Right atrium auricular region (tissue), 2 donors: ENCODE measurements at regions not wholly inside any gene's neighbourhood (a gene's known extent, or its start where the extent isn't known, plus 50 kb on each side); places are given as distances from the start of the nearest gene placed in this dataset.

Source experiments
- DNase-seq: peaks from one replicate; pipeline ENCODE4 v3.0.0-alpha.2; 2019; ENCODE audit warnings: low spot score
- H3K27ac ChIP-seq, 2 donors: fragments of 200-600 bp; sonication (generic); 1 replicate in 1 of 2; 2 replicates in 1 of 2; pipeline ENCODE4 v1.5.1; 2016 to 2019
- H3K27me3 ChIP-seq, 2 donors: fragments of 200-600 bp; sonication (generic); one replicate each; pipeline versions ENCODE4 v1.5.1 to v1.6.0; 2017 to 2019
- H3K36me3 ChIP-seq: fragments of 200-600 bp; sonication (generic); one replicate; pipeline ENCODE4 v1.5.1; 2016
- H3K4me1 ChIP-seq, 2 donors: fragments of 200-600 bp; sonication (generic); one replicate each; pipeline versions ENCODE4 v1.5.1 to v1.6.0; 2017 to 2019
- H3K4me3 ChIP-seq, 2 donors: fragments of 200-600 bp; sonication (generic); 1 replicate in 1 of 2; 2 replicates in 1 of 2; pipeline ENCODE4 v1.5.1; 2017 to 2019; ENCODE audit warnings: mild to moderate bottlenecking in 1 of 2, moderate library complexity in 1 of 2
- H3K9me3 ChIP-seq, 2 donors: fragments of 200-600 bp; sonication (generic); one replicate each; pipeline ENCODE4 v1.5.1; 2019
- TF ChIP-seq, protein P1 (sequence below), 2 donors: fragments of 200-600 bp; sonication (generic); IDR thresholded peaks; one replicate each; pipeline ENCODE4 v1.5.1; 2019; ENCODE audit warnings: antibody characterized with exemption in 2 of 2

DNA sequence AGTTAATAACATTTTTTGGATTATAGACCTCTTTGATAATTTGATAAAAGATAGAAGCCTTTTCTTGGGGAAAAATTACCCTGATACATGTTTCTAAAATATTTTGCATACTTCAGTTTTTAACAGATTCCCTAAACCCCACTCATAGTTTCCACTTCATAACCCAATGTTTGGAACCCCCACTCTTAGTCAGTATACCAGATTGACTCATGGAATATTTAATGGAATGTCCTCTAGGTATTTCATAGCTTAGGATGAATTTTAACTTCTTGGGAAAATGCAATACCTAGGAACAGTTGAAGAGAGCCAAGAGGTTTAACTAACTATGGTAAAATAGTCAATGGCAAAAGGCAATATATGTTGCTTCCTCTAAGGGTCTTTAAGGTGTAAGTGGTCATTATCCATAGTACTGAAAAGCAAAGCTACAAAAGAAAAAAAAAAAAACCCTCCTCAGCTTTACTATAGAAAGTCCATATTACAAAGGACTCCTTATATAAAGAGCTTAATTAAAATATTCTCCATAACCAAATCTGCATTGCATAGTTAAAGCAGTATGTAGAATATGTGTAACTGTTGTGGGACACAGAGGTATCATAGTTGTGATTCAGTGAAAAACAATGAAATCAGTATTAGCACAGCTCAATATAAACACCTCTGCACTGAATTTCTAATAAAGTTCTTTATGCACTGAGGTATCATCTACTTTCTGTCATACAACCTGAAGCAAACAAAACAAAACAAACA is 159.9 kb downstream of the PCDH7 start:
- no peak for DNase-seq
- H3K27ac ChIP-seq, result no peak overlapping the region
- no peaks in the 10 kb centered on the region for H3K36me3 ChIP-seq
- no peaks in the 10 kb centered on the region for H3K27me3 ChIP-seq
- H3K4me3 ChIP-seq, result no peak overlapping the region
- H3K9me3 ChIP-seq, result no peaks in the 10 kb centered on the region
- TF ChIP-seq, protein P1, sequence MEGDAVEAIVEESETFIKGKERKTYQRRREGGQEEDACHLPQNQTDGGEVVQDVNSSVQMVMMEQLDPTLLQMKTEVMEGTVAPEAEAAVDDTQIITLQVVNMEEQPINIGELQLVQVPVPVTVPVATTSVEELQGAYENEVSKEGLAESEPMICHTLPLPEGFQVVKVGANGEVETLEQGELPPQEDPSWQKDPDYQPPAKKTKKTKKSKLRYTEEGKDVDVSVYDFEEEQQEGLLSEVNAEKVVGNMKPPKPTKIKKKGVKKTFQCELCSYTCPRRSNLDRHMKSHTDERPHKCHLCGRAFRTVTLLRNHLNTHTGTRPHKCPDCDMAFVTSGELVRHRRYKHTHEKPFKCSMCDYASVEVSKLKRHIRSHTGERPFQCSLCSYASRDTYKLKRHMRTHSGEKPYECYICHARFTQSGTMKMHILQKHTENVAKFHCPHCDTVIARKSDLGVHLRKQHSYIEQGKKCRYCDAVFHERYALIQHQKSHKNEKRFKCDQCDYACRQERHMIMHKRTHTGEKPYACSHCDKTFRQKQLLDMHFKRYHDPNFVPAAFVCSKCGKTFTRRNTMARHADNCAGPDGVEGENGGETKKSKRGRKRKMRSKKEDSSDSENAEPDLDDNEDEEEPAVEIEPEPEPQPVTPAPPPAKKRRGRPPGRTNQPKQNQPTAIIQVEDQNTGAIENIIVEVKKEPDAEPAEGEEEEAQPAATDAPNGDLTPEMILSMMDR (IDR thresholded peaks at IDR 0.05), result no peak
- no peaks in the 10 kb centered on the region for H3K4me1 ChIP-seq

DNA sequence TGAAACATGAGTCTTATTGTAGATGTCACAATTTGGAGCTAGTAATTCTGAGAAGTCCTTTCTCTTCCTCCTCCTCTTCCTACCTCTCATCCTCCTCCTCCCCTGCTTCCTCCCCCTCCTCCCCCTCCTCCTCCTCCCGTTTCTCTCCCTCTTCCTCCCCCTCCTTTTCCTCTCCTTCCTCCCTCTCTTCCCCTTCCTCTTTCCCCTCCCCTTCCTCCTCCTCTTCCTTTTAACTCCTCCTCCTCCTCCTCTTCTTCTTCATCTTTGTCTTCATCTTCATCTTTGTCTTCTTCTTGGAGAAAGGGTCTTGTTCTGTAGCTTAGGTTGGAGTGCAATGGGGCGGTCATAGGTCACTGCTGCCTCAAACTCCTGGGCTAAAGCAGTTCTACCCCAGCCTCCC is 161.8 kb downstream of the PCDH7 start:
- no peak overlapping the region for H3K27ac ChIP-seq
- H3K36me3 ChIP-seq, result no peaks in the 10 kb centered on the region
- no peaks in the 10 kb centered on the region for H3K4me1 ChIP-seq
- TF ChIP-seq, protein P1 (IDR thresholded peaks at IDR 0.05), result no peak
- no peak for DNase-seq
- H3K27me3 ChIP-seq, result no peaks in the 10 kb centered on the region
- H3K9me3 ChIP-seq, result no peaks in the 10 kb centered on the region
- no peak overlapping the region for H3K4me3 ChIP-seq

DNA sequence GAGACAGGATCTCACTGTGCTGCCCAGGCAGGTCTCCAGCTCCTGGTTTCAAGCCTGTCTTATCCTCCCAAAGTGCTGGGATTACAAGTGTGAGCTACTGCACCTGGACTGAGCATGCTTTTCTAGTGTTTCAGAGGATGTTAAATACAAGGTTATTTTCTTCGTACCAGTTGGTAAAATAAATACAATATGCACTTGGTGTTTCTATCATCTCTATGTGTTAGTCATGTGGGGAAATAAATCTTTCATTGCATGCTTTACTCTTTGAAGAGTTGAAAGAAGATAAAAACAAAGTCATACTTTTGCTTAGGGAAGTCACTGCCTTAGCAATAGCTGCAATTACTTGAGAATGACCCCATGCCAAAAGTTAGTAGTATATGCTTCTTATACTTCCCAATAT is 162.3 kb downstream of the PCDH7 start:
- Histone ChIP-seq H3K27ac (no peak overlapping the region), H3K27me3 (no peaks in the 10 kb centered on the region), H3K9me3 (no peaks in the 10 kb centered on the region), H3K4me1 (no peaks in the 10 kb centered on the region), H3K36me3 (no peaks in the 10 kb centered on the region), H3K4me3 (no peak overlapping the region)
- DNase-seq, result no peak
- TF ChIP-seq, protein P1 (IDR thresholded peaks at IDR 0.05), result no peak

DNA sequence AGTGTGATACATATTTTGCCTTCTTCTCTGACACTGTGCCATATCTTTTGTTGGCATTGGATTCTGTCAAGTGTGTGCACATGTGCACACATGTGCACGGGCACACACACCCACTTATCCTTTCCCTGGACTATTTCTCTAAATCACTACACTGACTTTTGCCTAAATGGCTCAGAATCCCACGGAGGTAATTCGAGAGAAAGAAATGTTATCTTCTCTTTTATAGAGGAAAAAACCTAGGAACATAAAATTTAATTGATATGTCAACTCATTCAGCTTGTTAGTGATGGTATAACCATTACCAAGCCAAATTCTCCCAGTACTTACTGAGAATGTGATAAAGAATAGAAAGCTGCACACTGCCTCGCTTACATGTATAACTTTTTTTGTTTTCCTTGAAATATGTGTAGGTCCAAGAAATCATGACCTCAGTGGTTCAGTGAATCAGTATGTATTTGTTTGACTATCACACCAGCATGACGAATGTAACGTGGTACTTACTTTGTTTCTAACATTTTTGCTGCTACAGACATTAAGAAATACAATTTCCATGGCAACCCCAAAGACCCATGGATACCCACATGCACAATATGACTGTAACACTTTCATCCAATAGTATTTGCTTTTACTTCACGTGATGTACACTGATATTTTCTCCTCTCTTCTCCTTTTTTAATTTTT is 163.0 kb downstream of the PCDH7 start:
- H3K27me3 ChIP-seq, result no peaks in the 10 kb centered on the region
- H3K9me3 ChIP-seq, result no peaks in the 10 kb centered on the region
- H3K4me1 ChIP-seq, result no peaks in the 10 kb centered on the region
- no peaks in the 10 kb centered on the region for H3K36me3 ChIP-seq
- H3K27ac ChIP-seq, result no peak overlapping the region
- TF ChIP-seq, protein P1 (IDR thresholded peaks at IDR 0.05), result no peak
- DNase-seq, result no peak
- no peak overlapping the region for H3K4me3 ChIP-seq

DNA sequence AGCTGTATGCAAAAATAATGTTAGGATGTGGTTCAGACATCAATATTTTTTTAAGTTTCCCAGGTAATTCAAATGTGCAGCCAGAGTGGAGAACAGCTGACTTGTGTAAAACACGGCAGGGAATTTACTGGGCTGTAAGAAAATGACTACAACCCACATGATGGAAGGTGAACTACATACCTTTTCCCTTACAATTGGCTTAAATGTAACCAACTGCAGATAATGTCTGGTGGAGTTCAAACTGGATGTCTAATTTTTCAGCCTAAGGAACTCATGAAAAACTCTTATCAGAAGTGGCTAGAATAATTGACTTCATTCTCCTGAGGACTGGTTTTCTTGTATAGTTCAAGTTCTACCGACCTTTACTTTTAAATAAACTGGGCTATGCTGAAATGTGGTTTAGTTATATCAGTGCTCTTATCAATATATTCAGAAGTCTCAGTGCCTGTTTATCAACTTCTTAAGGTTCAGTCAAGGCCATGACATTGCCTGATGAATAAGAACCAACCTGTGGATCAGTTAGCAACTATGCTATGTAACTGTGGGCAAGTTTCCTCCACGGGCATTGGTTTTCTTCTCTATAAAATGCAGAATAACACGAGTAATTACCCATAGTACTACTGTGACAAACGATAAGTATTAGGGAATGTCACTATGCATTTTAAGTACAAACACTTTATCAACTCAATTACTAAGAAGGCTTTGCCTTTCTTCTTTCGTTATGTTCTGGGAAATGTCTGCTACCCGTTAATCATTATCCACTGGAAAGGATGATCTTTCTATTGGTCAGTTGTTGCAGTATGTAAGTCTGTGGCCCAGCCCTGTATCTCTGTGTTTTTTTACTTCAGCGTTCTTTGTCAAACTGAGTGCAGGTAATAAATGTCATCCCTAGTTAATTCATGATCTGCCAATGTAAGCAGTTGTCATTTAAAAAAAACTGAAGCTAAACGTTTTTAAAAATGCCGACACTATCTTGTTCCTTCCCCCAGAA is 181.6 kb downstream of the PCDH7 start:
- H3K36me3 ChIP-seq, result no peaks in the 10 kb centered on the region
- H3K9me3 ChIP-seq, result no peaks in the 10 kb centered on the region
- no peak overlapping the region for H3K27ac ChIP-seq
- no peaks in the 10 kb centered on the region for H3K4me1 ChIP-seq
- TF ChIP-seq, protein P1 (IDR thresholded peaks at IDR 0.05), result no peak
- H3K27me3 ChIP-seq, result no peaks in the 10 kb centered on the region
- no peak overlapping the region for H3K4me3 ChIP-seq
- DNase-seq, result no peak
